K562 (cell line): ENCODE measurements at regions not wholly inside any gene's neighbourhood (a gene's known extent, or its start where the extent isn't known, plus 50 kb on each side); places are given as distances from the start of the nearest gene placed in this dataset.

Source experiments
- AFF4 ChIP-seq: sonication (generic); formaldehyde crosslinking; IDR thresholded peaks from 2 replicates; pipeline ENCODE4 v1.8.0; 2023; ENCODE audit warnings: mild to moderate bottlenecking, missing genetic modification reagents
- MNT ChIP-seq, 2 experiments: fragments of 450-650 bp; conservative IDR thresholded peaks; 2 replicates each; pipeline ENCODE4 v1.6.1; 2017; ENCODE audit warnings: mild to moderate bottlenecking in 2 of 2, moderate library complexity in 2 of 2

- TF ChIP-seq AFF4 (CRISPR knock-in tag) (no peak), MNT (conservative IDR thresholded peaks at IDR 0.05) (no peak)
These were observed 270.7 kb upstream of the C1orf174 start (continued) for GRCh38 chr1:4170548-4171340.
